ENCODE measurements at regions not wholly inside any gene's neighbourhood (a gene's known extent, or its start where the extent isn't known, plus 50 kb on each side); places are given as distances from the start of the nearest gene placed in this dataset.

DNA sequence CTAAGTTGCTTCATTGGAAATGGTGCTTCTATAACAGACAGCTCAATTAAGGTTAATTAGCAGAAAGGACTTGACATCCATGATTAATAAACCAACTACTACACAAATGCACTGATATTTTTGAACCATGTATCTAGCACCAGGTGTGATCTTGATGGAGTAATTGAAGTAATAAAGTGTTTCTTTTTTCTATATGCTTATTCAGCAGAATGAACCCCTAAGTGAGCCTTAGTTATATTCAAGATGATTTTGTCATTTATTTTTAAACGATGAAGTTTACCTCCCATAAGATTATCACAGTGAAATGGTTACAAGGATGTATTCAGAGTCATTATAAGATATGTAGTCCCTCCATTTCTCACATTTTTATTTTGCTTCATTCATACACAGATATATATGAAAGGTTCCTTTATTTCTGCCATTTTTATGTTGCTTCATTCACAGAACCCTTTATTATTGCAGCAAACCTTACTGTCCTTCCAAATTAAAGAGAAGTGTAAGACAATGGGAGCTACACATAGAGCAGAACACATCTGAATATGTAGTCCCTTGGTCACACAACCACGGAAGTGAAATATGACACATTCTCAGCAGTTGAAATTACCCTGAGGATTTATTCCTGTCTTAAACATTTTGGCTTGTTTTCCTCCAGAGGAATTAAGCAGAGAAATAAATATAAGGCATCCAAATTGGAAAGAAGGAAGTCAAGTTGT lies 295.0 kb downstream of the RAP2B start:
- TF ChIP-seq, protein P1, sequence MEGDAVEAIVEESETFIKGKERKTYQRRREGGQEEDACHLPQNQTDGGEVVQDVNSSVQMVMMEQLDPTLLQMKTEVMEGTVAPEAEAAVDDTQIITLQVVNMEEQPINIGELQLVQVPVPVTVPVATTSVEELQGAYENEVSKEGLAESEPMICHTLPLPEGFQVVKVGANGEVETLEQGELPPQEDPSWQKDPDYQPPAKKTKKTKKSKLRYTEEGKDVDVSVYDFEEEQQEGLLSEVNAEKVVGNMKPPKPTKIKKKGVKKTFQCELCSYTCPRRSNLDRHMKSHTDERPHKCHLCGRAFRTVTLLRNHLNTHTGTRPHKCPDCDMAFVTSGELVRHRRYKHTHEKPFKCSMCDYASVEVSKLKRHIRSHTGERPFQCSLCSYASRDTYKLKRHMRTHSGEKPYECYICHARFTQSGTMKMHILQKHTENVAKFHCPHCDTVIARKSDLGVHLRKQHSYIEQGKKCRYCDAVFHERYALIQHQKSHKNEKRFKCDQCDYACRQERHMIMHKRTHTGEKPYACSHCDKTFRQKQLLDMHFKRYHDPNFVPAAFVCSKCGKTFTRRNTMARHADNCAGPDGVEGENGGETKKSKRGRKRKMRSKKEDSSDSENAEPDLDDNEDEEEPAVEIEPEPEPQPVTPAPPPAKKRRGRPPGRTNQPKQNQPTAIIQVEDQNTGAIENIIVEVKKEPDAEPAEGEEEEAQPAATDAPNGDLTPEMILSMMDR (IDR thresholded peaks at IDR 0.05), result no peak
- no peak for TF ChIP-seq POLR2A (IDR thresholded peaks at IDR 0.05)

Data from testis (tissue), 2 donors.